Activated CD4-positive, alpha-beta T cell treated with anti-CD3 and anti-CD28 coated beads, Interleukin-10, Interleukin-2, amounts not matched to agents 100 ng/mL and 50 ng/mL, durations not matched to agents 16 hours and 8 hours (primary cell): ENCODE measurements at regions not wholly inside any gene's neighbourhood (a gene's known extent, or its start where the extent isn't known, plus 50 kb on each side); places are given as distances from the start of the nearest gene placed in this dataset.
"Not testable (repeated sequence)": the region's sequence is repeated elsewhere in the genome, so short reads cannot be mapped to it uniquely, and the experiment has no call there.

Experiments
- DNase-seq: peaks from one replicate; pipeline ENCODE4 v3.0.0-alpha.2; 2020

DNA sequence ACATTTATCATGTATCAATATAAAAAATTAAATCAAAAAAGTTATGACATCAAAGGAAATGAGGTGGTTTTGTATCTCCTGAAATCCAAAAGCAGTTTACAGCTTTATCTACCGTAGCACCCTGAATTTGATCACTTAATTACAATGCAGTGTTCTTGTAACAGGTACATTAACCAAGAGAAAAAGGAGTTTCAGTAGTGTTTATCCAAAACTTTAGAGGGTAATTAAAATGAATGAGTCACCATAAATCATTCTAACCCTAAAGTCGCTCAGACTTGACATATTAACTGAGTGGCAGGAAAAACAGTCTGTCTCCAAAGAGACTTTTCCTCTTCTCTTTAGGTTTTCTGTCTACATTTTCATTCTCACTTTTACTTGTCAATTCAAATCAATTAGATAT, 907.6 kb upstream of the EPHA5 start:
- no peak for DNase-seq

DNA sequence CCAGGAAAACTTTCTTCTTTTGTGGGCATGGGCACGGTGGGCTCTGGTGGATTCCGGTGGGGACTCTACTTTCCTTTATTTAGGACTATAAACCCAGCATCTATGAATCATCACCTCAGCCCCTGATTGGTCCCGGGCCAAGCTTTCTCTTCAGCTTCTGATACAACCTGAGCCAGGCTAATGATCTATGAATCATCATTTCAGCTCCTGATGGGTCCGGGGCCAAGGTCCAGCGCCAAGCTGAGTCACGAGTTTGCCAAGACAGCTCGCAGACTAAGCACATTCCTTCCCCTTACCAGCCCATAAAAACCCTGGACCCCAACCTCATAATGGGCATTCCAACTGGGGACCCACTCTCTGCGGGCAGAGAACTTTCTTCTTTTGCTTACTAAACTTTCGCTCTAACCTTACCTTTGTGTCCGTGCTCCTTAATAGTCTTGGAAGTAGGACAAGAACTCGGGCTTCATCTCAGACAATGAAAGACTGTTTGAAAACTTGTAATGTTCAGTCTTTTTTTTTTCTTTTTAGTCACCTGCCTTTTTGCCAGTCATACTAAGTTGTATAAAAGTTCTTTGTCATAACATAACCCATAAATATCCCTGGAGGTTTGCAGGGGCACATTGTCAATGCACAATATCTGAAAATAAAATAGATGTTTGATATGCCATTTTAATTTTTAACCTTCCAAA, 904.9 kb upstream of the EPHA5 start:
- DNase-seq = no peak

DNA sequence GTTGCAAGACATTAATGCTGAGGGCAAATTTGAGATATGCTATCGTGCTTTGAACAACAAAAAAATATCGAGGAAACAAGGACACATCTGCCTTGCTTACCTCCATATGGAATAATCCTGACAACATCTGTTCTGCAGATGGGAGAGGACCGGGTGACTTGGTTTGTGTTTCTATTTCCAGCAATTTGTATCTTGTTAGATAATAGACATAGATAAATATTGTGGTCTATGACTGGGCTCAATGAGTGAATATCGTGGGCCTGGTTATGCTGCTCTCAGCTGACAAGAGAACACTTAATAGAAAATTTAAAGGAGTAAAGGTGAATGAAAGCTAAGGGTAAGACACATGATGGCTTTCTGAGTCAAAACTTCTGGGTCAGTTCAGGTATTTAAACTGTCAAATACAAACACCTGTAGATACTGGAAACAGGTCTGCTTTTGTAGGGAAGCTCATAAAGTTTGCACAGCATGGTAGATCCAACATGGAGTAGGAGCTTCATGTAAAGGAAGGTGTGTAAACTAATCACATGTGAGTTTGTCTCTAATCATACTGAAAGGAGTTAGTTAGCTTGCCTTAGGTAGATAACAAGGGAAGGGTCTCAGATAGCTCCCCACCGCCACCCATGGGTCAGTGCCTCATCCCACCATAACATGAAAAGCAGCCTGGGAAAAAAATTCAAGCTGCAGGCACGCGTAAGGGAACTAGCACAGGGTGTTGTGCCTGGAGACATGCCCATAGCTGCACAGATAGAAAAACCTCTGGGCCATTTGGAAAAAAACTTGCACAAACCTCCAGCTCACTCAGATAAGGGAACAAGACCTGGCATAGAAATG, 904.1 kb upstream of the EPHA5 start:
- no peak for DNase-seq

DNA sequence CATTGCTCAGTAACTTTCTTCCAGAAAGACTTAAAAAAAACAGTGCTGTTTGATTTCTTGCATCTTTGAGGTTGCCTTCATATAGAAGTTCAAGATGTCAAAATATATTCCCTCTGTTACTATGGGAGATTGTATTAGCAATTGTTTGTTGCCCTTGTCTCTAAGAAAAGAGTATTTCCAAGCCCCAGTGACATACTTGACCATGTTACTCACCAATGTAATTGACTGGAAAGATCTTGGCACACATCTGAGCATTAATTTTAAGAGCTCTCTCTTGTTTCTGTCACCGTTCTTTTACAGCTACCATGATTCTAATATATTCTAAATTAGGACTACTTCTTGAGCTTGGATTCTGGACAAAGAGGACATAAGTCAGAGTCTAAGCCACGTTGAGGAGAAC, 902.7 kb upstream of the EPHA5 start:
- no peak for DNase-seq

DNA sequence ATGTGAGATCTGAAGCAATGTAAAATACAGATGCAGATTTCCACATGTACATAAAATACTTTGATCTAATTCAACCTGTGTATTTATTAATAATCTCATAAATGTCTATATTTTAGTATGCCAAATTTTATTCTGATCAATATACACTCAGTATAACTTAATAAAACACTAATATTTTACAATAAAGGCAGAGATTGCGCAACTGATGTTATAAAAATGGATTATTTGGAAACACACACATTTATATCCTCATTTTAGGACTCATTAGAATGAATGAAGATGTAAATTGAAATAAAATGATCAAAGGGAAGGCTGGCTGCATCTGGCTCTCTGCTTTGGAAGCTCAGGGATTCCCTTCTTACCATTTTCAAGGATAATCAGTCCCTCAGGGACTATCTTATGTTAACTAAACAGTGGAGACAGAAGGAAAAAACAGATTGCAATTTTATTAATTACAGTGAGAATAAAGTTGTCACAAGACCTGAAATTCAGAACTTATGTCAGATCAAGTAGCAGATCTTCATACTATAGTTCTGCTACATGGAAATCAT, 900.9 kb upstream of the EPHA5 start:
- DNase-seq = no peak

DNA sequence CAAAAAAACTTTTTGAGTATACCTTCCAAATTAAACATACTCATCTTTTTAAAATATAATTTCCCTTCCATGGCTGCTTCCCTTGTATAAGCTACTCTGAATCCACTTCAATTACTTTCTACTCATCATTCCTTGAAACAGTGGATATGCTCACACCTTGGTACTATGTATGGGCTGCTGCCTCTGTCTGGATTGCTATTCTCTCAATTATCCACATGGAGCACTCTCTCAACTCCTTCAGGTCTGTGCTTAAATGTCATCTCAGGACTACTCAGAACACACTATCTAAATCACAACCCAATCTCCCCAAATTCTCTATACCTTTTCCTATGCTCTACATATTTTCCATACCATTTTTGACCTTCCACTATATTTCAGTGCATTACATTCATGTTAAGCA, 898.9 kb upstream of the EPHA5 start:
- no peak for DNase-seq

DNA sequence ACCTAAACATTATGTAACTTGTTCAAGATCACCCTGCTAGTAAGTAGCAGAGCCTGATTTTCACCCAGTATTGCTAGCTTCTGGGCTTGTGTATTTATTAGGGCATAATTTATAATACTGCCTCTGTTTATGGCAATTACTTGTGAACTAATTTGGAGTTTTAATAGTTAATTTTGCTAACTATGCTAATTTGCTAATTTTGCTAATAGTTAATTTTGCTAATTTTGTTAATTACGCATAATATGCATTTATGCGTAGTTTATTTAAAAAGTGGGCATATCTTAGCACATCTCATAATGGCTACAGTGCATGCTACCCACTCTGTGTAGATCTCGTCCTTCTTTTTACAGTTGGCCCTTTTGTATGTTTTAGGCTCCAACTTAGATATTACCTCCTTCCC, 898.1 kb upstream of the EPHA5 start:
- no peak for DNase-seq

DNA sequence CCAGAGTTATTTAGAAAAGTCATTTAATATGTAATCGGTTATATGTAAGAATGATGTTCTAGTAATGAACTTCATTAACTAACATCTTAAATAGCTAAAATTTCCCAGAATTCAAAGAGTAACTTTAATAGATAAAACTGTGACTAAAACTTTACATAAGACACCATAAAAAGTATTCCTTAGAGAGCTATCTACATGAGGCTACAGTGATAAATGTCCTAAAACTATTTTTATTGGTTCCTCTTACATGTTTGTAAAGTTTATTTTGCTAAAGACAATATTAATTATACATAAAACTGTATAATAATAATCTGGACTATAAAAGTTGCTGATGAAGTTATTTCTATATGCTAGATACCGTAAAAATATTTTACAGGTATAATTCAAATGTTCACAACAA, 897.7 kb upstream of the EPHA5 start:
- DNase-seq = no peak

DNA sequence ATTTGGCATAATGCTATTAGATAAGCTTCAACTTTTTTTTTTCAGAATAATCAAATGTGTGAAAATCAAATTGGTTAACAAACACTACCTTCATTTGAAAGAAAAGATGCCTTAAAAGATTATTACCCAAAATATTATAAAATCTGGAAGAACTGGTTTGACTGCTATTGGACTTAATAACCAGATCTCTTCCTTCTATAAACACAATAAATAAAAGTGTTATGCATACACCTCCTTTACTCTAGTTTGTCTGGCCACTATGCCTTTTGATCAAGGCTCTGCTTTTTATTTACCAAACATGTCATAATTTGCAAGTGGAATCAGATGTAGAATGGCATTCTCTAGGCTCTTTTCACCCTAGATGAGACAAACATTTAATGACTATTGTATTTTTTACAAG, 897.3 kb upstream of the EPHA5 start:
- DNase-seq = no peak

DNA sequence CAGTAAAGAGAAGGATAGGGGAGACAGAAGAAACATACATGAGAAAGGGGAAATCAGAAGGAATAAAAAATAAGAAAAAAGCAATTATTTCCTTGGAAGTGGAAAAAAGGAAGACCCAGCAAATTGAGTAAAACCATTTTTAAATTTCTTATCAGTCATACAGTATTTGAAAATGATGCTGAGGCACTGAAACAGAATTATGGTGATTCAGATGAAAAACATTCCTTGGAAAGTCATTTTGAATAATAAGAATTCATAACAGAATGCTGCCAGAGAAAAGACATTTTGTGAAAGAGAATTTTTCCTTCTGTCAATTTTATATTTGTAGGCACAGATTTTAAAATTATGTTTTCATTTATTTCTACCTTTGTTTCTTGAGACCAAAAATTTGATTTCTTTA, 895.5 kb upstream of the EPHA5 start:
- no peak for DNase-seq

DNA sequence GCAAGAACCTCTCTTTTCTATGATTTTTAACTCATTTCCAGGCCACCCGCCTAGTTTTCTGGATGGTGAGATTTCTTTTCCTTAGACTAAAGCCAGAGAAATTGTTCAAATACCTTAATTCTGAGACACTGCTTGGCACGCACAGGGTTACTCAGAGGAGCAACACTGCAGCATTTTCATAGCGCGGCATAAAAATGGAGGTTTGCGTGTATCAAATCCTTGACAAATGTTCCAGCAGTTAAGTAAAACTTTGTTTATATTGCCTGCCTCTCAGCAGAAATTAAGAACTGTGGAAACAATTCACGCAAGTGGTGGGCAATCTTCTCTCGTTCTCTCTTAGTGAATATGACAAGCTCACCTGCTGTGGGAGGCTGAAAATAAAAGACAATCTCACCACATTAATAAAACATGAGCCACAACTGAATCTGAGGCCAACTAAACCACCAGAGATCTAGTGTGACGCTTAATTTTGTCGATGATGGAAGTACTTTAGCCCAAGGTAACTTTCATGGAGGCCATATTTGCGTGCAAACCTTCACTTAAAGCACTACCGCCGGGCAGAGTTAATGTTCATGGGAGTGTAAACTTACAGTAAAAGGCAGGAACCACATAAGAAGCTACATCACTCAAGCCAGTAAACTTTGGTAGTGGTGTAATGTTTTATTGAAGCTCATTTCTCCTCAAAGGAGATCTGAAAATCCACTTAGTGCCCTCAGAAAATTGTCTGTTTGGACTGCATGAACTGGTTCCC, 894.8 kb upstream of the EPHA5 start:
- no peak for DNase-seq

DNA sequence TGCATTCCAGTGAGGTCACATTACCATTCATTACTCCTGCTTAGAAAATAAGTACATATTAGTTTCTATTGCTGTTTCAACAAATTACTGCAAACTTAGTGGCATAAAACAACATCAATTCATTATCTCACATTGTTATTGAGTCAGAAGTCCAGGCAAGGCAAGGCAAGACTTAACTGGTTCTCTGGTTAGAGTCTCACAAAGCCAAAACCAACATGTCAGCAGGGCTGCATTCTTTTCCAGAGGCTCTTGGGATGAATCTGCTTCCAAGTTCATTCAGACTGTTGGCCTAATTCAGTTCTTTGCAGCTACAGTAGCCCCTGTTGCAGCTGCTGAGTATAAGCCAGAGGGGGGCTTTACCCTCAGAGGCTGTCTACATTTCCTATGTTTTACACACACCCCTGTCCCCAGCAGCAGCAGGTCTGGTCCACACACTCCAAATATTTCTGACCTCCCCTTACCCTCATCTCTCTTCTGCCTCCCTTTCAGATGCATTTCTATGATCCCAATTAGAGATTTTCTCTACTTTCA, 892.1 kb upstream of the EPHA5 start:
- no peak for DNase-seq

DNA sequence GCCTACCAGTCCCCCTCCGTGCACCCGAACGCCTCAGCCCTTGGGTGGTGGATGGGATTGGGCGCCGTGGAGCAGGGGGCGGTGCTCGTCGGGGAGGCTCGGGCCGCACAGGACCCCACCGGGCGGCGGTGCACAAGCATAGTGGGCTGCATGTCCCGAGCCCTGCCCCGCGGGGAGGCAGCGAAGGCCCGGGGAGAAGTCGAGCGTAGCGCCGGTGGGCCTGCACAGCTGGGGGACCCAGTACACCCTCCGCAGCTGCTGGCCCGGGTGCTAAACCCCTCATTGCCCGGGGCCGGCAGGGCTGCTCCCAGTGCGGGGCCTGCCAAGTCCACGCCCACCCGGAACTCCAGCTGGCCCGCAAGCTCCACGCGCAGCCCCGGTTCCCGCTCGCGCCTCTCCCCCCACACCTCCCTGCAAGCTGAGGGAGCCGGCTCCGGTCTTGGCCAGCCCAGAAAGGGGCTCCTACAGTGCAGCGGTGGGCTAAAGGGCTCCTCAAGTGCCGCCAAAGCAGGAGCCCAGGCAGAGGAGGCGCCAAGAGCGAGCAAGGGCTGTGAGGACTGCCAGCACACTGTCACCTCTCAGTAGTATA, 891.3 kb upstream of the EPHA5 start:
- DNase-seq = not testable (repeated sequence)

DNA sequence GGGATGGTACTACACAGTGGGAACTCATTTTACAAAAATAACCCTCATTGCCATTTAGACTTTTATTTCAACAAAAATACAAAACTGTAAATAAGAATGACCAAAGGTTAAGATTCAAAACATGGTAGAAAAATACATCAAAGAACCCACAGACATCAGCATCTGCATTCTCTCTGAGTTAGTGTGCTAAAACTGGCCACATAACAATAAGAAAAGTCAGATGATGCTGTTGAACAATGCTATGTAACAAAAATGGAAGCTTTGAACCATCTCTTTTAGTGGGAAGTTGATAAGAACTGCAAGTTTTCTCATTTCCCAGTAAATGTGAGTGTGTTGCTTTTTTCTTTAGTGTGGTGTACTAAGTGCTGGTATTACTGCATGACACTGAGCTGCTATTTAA, 888.4 kb upstream of the EPHA5 start:
- DNase-seq = no peak

DNA sequence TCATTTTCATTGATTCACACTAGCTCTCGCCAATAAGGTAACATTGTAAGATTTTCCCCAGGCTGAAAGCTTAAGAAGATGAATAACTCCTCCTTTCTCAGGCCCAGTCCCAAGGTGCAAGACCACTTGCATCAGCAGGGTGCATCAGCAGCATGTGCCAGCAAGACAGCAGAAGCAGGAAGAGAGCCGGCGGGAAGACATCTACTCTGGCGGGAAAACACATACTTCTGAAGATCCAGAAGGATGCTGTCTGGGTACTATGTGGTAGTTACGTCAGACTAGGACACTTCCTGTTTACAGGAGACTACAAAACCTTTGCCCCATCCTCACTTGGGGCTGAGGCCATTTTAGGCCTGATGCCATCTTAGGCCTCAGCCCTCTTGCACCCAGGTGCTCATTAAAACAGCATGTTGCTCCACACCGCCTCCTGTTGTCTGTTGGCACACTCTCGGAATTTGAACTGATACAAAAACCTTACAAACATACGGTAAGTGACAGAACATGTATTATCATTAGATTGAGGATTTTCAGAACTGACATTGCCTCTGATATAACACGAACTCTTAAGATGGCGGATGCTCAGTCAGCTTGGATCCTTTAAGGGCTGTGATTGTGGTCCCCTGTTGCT, 886.5 kb upstream of the EPHA5 start:
- no peak for DNase-seq

DNA sequence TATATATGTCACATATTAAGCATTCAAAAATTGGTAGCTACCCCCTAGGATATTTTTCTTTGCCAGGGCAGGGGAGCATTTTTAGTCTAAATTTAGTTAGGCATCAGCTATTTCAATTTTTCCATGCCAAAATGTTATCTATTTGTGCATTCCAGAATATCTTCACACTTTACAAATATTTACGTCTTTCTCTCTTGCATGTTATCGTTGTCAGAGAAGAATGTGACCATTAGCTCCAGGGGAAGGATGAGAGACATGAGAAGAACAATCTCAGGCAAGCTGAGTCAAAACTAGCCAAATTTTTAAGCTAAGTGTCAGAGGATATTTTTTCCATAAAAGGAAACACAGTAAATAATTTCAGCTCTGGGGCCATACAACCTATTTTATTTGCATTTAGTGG, 885.0 kb upstream of the EPHA5 start:
- DNase-seq = no peak

DNA sequence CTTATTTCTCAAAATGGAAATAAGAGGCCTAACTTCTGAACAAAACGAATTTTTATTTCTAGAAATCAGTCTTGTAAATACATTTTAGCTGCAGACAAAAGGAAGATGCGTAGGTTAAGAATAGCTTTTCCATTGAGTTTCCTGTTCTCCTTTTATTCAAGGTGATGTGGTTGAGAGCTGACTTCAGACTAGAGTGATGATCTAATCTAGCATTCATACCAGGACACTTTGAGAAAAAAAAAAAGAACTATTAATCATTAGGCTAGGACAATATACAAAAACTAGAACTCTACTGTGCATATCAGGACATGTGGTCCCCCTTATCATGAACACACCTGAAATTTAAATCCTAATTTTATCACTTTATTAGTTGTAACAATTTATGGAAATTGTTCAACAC, 884.5 kb upstream of the EPHA5 start:
- no peak for DNase-seq

DNA sequence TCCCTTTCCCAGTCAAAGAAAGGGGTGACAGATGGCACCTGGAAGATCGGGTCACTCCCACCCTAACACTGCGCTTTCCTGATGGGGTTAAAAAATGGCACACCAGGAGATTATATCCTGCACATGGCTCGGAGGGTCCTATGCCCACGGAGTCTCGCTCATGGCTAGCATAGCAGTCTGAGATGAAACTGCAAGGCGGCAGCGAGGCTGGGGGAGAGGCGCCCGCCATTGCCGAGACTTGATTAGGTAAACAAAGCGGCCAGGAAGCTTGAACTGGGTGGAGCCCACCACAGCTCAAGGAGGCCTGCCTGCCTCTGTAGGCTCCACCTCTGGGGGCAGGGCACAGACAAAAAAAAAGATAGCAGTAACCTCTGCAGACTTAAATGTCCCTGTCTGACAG, 875.0 kb upstream of the EPHA5 start:
- DNase-seq = not testable (repeated sequence)

DNA sequence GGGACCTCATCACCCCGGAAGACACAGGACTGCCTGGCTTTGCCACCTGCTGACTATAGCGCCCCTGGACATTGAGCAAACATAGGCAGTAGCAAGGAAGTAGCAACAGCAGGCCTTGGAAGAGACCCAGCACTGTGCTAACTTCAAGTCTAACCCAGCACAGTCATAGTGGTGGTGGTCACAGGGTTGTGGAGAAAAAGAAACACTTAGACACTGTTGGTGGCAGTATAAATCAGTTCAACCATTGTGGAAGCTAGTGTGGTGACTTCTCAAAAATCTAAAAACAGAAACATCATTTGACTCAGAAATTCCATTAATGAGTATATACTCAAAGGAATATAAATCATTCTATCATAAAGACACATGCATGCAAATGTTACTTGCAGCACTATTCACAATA, 874.0 kb upstream of the EPHA5 start:
- no peak for DNase-seq

DNA sequence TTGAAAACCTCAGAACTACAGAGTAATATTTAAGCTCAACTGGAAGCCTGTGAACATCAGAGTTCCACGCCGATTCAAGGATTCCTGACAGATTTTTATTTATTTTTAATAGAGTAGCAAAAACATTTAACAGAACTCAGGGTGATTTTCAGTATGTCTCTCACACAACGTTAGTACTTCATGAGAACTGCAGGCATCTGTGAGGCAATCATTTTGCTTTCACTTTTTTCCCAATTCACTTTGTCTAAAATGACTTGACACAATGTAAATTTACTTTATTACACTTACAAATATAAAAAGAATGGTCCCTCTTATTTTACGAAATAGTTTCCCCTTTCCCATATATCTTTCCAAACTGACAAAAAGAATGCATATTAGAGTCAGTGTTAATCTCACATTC, 869.5 kb upstream of the EPHA5 start:
- DNase-seq = no peak

DNA sequence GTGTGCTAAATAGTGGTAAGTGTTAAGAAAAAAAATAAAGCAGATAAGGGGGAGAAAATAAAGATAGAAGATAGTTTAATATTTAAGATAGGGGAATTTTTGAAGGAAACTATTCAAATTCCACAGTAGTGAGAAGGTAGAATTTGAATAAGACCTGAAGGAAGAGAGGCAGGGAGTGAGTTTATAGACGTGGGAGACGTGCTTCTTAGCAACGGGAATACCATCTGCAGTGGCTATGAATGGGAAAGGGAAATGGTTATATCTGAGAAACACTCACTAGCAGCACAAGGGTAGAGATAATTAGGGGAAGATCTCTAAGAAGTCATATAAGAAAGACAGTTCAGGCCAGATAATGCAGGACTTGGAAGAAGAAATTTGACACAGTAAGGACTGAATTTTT, 854.5 kb upstream of the EPHA5 start:
- no peak for DNase-seq

DNA sequence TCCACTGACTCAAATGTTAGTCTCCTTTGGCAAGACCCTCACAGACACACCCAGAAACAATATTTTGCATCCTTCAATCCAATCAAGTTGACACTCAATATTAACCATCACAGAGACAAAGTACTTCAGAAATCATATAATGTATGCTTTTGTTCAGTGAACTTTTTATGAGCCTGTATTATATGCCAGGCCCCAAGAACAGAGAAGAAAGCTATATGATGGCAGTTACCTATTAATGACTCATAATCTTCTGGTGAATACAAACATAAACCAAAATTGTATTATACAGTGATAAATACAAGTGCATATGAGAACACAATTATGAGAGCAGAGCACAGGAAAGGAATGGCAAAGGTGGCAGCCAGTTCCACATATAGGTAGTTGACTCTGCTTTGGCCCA, 852.0 kb upstream of the EPHA5 start:
- no peak for DNase-seq

DNA sequence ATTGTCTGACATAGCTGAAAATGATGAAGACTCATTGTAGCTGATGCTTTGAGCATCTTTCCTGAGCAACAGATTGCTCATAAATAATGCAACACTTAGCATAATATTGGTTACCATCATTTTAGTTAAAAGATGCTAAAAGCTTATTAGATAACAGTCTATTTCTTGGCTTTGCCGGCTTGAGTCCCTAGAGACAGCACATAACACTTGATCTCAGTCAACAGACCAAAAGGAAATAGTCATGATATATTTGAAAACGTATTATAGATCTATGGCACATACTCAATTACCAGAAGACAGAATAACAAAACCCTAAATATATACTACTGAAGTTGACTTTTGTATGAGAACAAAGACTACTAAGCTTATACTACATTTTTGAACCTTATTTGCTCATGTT, 846.7 kb upstream of the EPHA5 start:
- no peak for DNase-seq
